ENCODE measurements at regions not wholly inside any gene's neighbourhood (a gene's known extent, or its start where the extent isn't known, plus 50 kb on each side); places are given as distances from the start of the nearest gene placed in this dataset.

- TF ChIP-seq, protein P1, sequence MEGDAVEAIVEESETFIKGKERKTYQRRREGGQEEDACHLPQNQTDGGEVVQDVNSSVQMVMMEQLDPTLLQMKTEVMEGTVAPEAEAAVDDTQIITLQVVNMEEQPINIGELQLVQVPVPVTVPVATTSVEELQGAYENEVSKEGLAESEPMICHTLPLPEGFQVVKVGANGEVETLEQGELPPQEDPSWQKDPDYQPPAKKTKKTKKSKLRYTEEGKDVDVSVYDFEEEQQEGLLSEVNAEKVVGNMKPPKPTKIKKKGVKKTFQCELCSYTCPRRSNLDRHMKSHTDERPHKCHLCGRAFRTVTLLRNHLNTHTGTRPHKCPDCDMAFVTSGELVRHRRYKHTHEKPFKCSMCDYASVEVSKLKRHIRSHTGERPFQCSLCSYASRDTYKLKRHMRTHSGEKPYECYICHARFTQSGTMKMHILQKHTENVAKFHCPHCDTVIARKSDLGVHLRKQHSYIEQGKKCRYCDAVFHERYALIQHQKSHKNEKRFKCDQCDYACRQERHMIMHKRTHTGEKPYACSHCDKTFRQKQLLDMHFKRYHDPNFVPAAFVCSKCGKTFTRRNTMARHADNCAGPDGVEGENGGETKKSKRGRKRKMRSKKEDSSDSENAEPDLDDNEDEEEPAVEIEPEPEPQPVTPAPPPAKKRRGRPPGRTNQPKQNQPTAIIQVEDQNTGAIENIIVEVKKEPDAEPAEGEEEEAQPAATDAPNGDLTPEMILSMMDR (IDR thresholded peaks at IDR 0.05; ENCODE audit: low read length), result no peak
- TF ChIP-seq EZH2 (IDR thresholded peaks at IDR 0.05; ENCODE audit: borderline replicate concordance, low read length), result no peak
These were observed 69.7 kb upstream of the TNS3 start for GRCh38 chr7:47651355-47652317.

Data from OCI-LY1 (cell line).